Activated gamma-delta T cell (primary cell): ENCODE measurements at regions not wholly inside any gene's neighbourhood (a gene's known extent, or its start where the extent isn't known, plus 50 kb on each side); places are given as distances from the start of the nearest gene placed in this dataset.
"Not testable (repeated sequence)": the region's sequence is repeated elsewhere in the genome, so short reads cannot be mapped to it uniquely, and the experiment has no call there.

Experiments
- DNase-seq: peaks from one replicate; lab custom pipeline; 2025; lab: John Stamatoyannopoulos, UW

DNA sequence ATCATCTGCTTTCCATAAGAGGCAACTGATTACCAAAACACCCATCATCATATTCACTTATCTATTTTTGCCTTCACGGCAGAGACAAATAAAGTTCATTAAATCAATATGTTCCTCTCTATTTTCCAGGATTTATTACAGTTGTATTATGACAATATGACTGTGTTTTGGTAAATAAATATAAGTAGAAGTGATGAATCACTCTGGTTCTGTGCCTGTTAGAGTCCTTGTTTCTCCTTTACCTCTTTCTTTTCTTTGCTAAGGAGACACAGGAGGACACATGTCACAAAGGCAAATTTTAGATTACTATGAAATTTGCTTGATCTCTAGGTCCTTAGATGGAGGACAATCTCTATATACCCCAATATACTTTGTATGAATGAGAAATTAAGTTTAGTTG lies 152.6 kb upstream of the PLSCR5 start:
- no peak for DNase-seq

DNA sequence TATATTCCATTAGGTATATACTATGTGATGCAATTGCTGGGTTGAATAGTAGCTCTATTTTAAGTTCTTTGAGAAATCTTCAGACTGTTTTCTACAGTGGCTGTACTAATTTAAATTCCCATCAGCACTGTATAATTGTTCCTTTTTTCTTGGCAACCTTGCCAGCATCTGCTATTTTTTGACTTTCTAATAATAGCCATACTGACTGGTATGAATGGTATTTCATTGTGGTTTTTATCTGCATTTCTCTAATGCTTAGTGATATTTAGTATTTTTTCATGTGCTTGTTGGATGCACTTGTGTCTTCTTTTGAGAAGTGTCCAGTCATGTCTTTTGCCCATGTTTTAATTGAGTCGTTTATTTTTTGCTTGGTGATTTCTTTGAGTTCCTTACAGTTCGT lies 145.1 kb upstream of the PLSCR5 start:
- DNase-seq, result no peak

DNA sequence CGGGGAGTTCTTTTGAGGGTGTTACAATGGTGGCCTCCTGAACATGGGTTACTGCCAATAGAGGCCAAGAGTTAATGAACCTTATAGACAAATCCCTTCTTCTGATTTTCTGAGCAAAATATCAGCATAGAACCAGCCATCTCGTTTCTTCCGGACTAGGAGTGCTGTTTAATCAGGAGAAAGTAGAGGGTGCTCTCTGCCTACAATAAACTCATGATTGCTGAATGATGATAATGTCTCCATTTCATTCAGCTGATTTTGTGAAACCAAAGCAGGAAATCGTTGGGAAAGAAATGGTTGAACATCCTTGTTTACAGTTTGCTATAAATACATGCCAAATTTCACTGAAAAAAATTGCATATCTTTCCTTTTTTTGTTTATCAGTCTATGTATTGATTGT lies 142.8 kb upstream of the PLSCR5 start:
- DNase-seq, result no peak

DNA sequence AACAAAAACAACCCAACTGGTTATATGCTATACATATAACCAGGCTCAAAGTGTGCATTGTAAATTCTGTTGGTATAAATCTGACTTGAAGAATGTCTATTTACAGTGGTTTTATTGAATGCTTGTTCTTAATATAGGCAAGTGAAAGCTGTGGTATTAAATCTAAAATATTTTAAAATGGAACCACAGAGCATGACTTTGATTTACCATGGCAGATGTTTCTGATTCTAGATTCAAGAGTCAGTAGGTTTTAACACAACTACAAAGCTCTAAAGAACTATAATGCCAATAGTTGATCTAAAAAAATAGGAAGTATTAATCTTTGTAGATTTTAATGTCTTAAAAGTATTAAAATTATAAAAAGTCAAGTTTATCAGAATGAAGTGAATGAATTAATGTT lies 141.9 kb upstream of the PLSCR5 start:
- DNase-seq, result no peak

DNA sequence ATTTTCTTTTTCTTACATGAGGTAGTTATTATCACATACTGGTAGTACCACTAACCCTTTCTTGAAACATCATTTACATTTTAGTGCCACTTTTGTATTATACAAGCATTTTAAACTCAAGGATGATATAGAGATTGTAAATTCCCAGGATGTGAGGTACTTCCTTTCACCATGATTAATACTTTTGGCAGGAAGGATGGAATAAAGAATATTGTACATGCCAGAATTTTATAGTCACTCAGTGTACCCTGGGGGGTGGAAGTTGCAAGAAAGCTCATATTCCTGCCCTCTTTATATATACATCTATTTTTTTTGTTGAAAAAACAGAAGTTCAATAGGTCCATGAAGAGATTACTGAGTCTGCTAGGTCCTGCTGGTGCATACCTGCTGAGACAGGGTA lies 141.0 kb upstream of the PLSCR5 start:
- DNase-seq, result no peak

DNA sequence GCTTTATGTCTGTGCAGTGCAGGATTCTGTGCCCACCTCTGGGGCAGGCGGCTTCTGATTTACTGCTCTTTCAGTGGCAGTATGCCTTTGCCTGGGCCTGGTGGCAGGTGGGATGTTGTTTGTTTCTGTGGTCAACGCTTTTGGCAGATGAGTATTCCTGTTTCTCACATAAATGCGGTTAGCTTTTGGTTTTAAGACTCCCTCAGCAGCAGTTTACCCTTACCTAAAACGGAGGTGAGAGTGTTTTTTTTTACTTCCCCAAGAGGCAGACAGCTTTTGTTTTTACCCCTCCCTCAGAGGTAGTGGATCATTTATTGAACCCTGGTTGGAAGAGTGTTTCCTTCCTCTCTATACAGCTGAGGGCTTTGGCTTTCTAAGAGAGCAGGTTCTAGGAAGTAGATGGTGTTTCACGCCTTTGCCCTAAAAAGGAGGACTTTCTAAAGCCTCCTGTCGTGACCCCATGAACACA lies 134.1 kb upstream of the PLSCR5 start:
- DNase-seq, result no peak

DNA sequence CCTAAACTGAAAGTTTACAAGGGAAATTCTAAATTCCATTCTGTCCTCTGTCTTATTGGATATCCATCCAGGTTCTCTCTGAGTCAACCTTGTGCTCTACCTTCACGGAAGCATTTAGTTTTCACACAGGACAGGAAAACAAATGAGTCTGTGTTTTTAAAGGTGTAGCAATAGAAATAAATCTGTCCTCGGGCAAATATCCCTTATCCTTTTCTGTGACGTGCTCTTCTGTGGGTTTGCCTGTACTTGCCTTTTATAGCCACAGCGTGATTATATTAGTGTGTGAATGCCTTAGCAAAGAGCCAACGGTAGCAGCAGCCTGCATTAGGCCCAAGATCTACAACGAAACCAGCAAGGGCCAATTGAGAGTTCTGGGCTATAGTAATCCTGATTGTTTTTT lies 127.2 kb upstream of the PLSCR5 start:
- DNase-seq, result no peak

DNA sequence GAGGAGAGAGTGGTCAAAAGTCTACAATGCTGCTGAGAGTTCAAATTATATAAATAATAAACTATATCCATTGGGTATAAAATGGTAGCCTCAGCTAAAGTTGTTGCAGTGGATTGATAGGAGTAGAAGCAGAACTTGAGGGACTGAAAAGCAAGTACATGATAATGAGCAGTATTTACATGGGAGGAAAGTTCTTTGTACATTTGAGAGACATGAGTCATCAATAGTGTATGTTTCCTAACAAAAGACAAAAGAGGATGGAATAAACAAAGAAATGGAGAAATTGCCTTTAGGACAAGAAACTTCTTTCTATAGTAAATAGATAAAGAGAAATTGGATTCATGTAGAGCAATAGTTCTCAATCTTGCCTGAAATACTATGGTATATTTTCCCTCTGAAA lies 110.0 kb upstream of the PLSCR5 start:
- no peak for DNase-seq

DNA sequence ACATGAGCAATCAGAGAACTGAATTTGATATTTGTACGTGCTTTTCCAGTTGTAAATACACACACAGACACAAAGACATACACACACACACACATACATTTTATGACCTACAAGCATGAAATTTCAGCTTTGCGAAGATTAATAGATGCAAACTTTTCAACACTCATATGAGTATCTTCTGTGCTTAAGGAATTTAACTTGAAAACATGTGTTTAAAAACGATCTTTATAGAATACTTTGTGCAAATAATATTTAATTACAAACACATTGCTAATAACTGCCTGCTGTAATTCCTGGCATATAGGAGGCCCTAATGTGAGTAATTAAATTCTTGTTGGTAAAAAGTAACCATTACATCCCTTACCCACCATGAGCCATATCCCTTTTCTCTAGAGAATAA lies 107.7 kb upstream of the PLSCR5 start:
- DNase-seq, result no peak

DNA sequence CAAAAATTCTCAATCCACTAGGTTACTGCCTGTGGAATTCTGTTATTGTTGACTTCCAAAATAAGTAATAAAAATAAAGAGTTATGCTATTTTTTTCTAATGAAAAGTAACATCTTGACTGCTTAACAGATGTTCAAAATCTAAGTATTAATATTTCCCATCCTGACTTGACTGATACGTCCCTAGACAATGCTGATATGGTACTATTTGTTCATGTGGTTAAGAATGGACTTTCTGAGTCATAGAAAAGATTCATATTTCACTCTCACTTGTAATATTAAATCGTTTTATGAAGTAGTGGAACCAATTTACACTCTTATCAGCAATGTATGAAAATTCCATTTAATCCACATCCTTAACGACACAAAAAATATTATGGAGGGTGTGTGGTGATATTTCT lies 104.8 kb upstream of the PLSCR5 start:
- DNase-seq, result no peak

DNA sequence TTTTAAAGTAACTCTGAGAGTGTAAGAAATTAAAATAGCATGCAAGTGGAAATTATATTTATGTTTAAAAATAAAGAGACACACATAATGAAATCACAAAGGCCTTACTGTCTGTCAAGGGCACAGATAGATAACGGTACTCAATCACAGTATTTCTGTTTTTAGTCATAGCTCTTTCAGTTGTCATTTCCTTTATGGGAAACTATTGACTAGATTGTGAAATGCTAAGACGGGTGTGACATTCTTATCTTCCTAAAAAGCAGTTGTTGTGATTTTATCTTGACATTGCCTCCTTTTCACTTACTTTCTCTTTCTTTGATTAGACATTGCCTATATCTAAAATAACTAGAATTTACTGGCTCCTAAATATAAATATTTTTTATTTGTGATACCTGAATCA lies 100.1 kb upstream of the PLSCR5 start:
- DNase-seq, result no peak

DNA sequence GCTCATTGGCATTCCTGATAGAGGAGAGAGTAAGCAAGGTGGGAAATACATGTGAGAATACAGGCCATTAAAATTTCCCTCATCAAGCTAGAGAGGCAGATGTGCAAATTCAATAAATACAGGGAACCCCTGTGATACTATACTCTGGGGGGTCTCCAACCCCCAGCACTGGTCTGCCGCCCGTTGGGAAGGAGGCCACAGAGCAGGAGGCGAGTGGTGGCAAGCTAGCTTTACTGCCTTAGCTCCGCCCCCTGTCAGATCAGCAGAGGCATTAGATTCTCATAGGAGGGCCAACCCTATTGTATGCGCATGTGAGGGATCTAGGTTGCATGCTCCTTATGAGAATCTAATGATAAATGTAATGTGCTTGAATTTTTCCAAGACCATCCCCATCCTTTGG lies 97.1 kb upstream of the PLSCR5 start:
- DNase-seq, result no peak

DNA sequence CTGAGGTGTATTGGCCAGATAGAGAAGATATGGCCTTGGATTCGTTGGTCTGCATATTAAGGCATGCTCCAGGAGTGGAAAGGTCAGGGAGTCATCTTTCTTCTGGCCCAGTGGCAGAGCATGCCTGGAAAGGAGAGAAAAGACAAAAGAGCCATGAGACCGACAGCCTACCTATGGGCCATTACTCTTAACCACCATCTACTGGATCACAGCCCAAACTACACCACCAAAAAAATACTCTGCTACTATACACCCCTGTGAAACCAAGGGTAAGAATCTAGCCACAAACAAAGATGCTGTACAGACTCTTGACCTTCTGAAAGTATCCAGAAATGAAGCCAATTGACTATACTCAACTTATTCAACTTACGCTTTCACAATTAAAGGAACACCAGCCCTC lies 96.1 kb upstream of the PLSCR5 start:
- DNase-seq, result no peak

DNA sequence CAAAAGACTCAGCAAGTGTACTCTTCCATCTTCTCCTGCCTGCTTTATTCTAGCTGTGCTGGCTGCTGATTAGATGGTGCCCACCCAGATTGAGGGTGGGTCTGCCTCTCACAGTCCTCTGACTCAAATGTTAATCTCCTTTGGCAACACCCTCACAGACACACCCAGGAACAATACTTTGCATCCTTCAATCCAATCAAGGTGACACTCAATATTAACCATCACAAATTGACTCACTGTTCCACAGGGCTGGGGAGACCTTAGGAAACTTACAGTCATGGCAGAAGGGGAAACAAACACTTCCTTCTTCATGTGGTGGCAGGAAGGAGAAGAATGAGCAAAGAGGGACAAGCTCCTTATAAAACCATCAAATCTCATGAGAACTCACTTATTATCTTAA lies 94.9 kb upstream of the PLSCR5 start:
- DNase-seq, result not testable (repeated sequence)

DNA sequence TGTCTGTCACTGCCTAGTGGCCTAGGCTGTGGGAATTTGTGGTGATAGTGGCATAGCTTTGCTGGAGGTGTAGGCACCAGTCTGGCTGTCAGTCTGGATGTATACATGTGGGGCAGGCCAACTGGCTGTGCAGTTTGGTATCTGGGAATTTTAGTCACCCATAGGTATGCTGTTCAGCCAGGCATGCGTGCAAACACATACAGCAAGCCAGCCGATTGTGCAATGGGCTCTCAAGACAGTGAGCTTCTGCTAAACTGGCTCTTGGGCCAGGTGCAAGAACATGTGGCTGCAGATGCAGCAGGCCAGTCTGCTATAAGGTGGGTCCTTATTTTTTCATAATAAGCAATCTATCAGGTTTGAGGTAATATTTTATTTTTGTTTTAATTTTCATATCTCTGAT lies 87.1 kb upstream of the PLSCR5 start:
- no peak for DNase-seq

DNA sequence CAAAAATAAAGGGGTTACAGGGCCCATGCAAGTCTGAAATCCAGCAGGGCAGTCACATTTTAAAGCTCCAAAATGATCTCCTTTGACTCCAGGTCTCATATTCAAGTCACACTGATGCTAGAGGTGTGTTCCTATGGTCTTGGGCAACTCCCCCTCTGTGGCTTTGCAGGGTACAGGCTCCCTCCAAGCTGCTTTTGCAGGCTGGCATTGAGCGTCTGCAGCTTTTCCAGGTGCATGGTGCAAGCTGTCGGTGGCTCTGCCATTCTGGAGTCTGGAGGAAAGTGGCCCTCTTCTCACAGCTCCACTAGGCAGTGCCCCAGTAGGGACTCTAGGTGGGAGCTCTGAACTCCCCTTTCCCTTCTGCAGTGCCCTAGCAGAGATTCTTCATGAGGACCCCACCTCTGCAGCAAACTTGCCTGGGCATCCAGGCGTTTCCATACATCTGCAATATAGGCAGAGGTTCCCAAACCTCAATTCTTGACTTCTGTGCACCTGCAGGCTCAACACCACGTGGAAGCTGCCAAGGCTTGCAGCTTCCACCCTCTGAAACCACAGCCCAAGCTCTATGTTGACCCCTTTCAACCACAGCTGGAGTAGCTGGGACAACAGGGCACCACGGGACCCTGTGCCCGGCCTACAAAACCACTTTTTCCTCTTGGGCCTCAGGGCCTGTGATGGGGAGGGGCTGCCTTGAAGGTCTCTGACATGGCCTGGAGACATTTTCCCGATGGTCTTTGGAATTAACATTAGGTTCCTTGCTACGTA lies 80.1 kb upstream of the PLSCR5 start:
- no peak for DNase-seq

DNA sequence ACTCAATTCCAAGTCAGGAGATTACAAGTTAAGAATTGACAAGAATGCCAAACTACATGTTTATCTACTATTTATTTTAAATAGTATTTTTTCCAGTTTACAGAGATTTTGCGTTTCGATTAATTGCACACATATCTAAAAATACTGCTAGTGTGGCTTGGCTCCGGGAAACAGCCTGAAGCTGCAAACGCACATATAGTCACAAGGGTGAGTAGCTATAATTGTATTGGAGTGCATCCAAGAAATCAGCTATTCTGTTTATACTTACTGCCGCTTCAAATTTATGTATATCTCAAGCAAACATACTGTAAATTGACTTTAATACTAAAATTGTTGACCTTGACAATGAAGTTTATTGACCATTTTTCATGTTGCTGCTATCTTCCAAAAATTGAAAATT lies 77.0 kb upstream of the PLSCR5 start:
- DNase-seq, result no peak

DNA sequence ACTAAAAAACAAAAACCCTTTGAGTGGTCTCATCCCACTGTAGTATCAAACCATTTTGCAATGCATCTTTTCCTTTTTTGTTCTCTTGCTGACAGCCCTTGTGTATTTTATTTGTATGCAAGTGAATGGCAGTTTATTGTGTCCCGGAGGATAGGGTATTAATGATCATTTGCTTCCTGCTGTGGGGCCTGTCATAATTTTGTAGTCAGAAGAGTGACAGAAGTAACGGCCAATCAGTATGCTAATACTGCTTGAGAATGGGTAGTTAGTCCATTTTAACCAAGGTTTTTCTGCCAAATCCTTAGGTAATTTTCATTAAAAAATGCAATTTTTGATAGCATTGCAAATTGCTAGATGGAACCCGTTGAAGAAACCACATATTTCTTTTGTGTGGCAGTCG lies 75.5 kb upstream of the PLSCR5 start:
- DNase-seq, result no peak

DNA sequence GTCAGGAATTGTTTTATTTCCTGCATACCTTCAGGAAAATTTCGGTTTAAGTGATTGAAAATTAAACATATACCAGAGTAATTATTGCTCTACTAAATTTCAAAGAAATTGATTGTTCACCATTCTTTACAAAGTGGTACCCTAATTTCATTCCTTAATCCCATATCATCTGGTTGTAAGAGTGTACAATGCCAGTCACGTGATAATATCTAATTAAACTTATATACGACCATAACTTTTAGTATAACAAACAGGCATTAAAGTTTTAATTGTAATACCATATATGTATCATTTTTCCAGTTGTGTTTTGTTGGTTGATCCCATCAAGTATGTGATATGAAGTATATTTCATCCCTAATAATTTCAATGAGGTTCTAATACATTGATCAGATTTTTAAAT lies 74.8 kb upstream of the PLSCR5 start:
- DNase-seq, result no peak

DNA sequence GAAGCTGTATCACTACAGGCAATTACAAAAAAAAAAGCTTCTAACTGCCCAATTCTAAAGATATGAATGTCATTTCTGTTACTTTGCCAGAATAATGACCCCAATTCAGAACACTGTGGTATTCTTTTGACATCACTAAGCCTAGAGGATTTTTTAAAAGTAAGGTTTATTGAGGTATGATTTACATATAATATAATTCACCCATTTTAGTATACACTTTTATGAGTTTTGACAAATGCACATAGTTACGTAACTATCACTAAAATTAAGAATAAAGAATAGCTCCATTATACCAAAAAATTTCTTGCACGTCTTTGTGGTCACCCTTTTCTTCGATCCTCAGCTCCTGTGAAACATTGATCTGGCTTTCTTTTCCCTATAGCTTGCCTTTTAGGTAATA lies 74.0 kb upstream of the PLSCR5 start:
- no peak for DNase-seq

DNA sequence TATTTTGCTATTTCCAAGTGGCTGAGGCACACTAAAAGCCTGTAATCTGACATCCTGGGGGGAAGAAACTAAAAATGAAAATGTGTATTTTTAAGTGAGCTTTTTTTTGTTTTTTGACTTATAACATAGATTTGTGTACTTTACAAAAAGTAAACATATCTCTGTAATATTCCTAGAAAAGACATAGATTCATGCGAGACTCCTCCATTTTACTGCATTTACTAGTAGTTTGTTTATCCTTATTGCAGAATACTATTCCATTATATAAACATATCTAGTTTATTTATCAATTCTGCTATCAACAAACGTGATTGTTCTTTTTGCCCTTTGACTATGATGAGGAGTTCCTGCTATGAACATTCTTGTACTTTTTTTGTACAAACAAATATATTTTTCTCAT lies 67.8 kb upstream of the PLSCR5 start:
- DNase-seq, result no peak

DNA sequence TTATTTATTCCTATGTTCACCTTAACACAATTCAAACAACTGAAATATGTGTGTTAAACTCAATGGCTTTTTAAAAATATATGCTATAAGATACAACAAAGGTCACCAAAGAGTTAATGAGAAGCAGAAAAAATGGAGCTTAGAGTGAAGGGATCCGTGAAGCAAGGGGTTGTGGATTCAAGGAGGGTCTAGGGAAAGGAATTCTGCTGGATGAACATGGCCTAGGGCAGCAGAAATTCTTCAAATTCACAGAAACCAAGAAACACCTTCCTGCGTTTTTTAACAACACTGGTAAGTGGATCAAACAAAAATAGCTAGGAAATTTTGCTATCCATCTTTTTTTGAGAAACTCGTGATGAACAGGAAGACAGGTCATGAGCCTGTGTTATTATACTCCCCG lies 59.3 kb upstream of the PLSCR5 start:
- DNase-seq, result no peak

DNA sequence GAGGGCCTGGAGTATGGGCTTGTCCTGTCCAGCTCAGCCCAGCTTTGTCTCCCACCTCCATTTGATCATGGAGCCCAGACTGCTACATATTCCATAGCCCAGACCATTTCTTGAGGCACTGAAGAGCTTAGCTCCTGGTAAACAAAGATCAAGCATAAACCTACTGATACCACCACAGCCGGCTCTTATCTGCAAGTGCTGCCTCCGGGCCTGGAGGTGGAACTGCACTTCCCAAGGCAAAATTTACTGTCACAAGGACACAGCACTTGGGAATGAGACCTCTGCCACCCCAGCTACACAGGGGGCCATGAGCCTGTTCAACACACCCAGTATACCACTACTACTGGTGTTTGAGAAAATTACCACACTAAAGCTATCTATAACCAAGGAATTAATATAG lies 53.7 kb upstream of the PLSCR5 start:
- DNase-seq, result no peak

DNA sequence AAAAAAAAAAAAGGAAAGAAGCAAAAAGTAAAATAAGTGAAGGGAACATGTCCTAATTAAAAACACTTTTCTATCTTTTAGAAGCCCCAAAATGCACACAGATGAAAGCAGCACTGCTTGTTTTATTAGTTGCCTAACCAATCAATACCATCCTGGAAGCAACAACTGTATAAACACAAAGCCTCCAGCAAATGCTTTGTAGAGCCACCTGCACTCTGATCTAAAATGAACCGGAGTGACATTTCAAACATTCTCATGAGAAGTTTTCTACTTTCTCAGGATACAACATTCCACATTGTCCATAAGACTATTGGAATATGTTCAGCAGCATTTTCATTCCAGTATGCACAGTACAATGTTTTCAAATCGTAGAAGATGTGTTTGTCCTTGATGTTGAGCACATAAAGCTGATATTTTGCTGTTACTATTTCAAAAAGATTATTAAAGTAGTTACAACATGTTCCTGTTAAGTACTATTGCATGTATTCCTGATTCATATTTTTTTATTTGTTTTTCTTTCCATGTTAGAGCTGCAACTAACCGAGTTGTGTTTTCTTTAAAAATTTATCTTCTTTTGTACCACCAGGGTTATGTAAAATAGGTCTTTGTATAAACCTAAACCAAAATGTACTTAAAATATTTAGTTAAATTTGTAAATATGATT lies 50.3 kb upstream of the PLSCR5 start:
- DNase-seq, result no peak
